ENCODE measurements at regions not wholly inside any gene's neighbourhood (a gene's known extent, or its start where the extent isn't known, plus 50 kb on each side); places are given as distances from the start of the nearest gene placed in this dataset.

GRCh38 chr2:15871239-15871783 is 69.0 kb upstream of the MYCN start:
- intact Hi-C loops (cut with micrococcal nuclease; ENCODE audit: unreplicated experiment): no loop called here
- H3K4me3 ChIP-seq (ENCODE audit: low read depth in 2 of 2, low read length in 2 of 2): no peak overlapping the region
- ChIA-PET CTCF (no interaction called here), POLR2A (no interaction called here)
- in situ Hi-C loops (cut with HindIII; ENCODE audit: low pct_unique_long_range_greater_than_20kb, low sequenced_read_pairs): no loop called here
- TF ChIP-seq, protein P1, sequence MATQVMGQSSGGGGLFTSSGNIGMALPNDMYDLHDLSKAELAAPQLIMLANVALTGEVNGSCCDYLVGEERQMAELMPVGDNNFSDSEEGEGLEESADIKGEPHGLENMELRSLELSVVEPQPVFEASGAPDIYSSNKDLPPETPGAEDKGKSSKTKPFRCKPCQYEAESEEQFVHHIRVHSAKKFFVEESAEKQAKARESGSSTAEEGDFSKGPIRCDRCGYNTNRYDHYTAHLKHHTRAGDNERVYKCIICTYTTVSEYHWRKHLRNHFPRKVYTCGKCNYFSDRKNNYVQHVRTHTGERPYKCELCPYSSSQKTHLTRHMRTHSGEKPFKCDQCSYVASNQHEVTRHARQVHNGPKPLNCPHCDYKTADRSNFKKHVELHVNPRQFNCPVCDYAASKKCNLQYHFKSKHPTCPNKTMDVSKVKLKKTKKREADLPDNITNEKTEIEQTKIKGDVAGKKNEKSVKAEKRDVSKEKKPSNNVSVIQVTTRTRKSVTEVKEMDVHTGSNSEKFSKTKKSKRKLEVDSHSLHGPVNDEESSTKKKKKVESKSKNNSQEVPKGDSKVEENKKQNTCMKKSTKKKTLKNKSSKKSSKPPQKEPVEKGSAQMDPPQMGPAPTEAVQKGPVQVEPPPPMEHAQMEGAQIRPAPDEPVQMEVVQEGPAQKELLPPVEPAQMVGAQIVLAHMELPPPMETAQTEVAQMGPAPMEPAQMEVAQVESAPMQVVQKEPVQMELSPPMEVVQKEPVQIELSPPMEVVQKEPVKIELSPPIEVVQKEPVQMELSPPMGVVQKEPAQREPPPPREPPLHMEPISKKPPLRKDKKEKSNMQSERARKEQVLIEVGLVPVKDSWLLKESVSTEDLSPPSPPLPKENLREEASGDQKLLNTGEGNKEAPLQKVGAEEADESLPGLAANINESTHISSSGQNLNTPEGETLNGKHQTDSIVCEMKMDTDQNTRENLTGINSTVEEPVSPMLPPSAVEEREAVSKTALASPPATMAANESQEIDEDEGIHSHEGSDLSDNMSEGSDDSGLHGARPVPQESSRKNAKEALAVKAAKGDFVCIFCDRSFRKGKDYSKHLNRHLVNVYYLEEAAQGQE (IDR thresholded peaks at IDR 0.05; ENCODE audit: insufficient read depth in 1 of 2, low read depth in 2 of 2, low read length in 1 of 2): no peak
- TF ChIP-seq POLR2AphosphoS5 (IDR thresholded peaks at IDR 0.05; ENCODE audit: low read depth, low read length) (no peak), SIN3A (IDR thresholded peaks at IDR 0.05; ENCODE audit: borderline replicate concordance, insufficient read depth, low read depth, low read length) (no peak), TCF7L2 (IDR thresholded peaks at IDR 0.05; ENCODE audit: low read depth, low read length) (no peak), CTCF (IDR thresholded peaks at IDR 0.05) (no peak)
- no TSS peak for BruUV-seq (replicated peaks)
- no peaks in the 10 kb centered on the region for H3K36me3 ChIP-seq (ENCODE audit: control insufficient read depth, insufficient read depth, low read length)
- no peak for DNase-seq (ENCODE audit: low read depth, low spot score)
- H3K27me3 ChIP-seq (ENCODE audit: control insufficient read depth, insufficient read depth, low read length): no peaks in the 10 kb centered on the region
- H3K27ac ChIP-seq (ENCODE audit: low read length): no peak overlapping the region
- ATAC-seq: no peak
- no peaks in the 10 kb centered on the region for H3K4me1 ChIP-seq (ENCODE audit: control insufficient read depth, insufficient read depth, low read length)
- no peaks in the 10 kb centered on the region for H3K9me3 ChIP-seq (ENCODE audit: control insufficient read depth, insufficient read depth, low read depth, low read length)

- Histone ChIP-seq H3K36me3 (ENCODE audit: control insufficient read depth, insufficient read depth, low read length) (no peaks in the 10 kb centered on the region), H3K27me3 (ENCODE audit: control insufficient read depth, insufficient read depth, low read length) (no peaks in the 10 kb centered on the region), H3K4me1 (ENCODE audit: control insufficient read depth, insufficient read depth, low read length) (no peaks in the 10 kb centered on the region), H3K9me3 (ENCODE audit: control insufficient read depth, insufficient read depth, low read depth, low read length) (no peaks in the 10 kb centered on the region), H3K4me3 (ENCODE audit: low read depth in 2 of 2, low read length in 2 of 2) (no peak overlapping the region), H3K27ac (ENCODE audit: low read length) (no peak overlapping the region)
- CTCF ChIA-PET: no interaction called here
- no TSS peak for BruUV-seq (replicated peaks)
- in situ Hi-C loops (cut with HindIII; ENCODE audit: low pct_unique_long_range_greater_than_20kb, low sequenced_read_pairs): no loop called here
- POLR2A ChIA-PET: no interaction called here
- intact Hi-C loops (cut with micrococcal nuclease; ENCODE audit: unreplicated experiment): no loop called here
- TF ChIP-seq, protein P1 (IDR thresholded peaks at IDR 0.05; ENCODE audit: insufficient read depth in 1 of 2, low read depth in 2 of 2, low read length in 1 of 2): no peak
- TF ChIP-seq POLR2AphosphoS5 (IDR thresholded peaks at IDR 0.05; ENCODE audit: low read depth, low read length): no peak
- no peak for TF ChIP-seq CTCF (IDR thresholded peaks at IDR 0.05)
- TF ChIP-seq TCF7L2 (IDR thresholded peaks at IDR 0.05; ENCODE audit: low read depth, low read length): no peak
- ATAC-seq (no peak), DNase-seq (ENCODE audit: low read depth, low spot score) (no peak)
Observed at GRCh38 chr2:15872854-15873253, 67.5 kb upstream of the MYCN start.
